Common myeloid progenitor, CD34-positive (primary cell): ENCODE measurements at regions not wholly inside any gene's neighbourhood (a gene's known extent, or its start where the extent isn't known, plus 50 kb on each side); places are given as distances from the start of the nearest gene placed in this dataset.

Source experiments
- CTCF ChIA-PET: fragments of 350-600 bp; sonication (Branson Sonifier 250); formaldehyde crosslinking; loops from one replicate; lab custom pipeline; 2021; ENCODE audit warnings: antibody characterized with exemption; lab: Charles Lee
- POLR2A ChIA-PET: fragments of 350-600 bp; sonication (Branson Sonifier 250); formaldehyde crosslinking; loops from one replicate; lab custom pipeline; 2021; ENCODE audit warnings: antibody characterized with exemption; lab: Charles Lee
- DNase-seq, 3 donors: peaks; one replicate each; pipeline versions ENCODE4 v3.0.0 to v3.0.0-alpha.2; 2013
- H3K27ac ChIP-seq, 2 experiments: 1 replicate in 1 of 2; 2 replicates in 1 of 2; pipeline ENCODE4 v1.7.0; 2013; ENCODE audit warnings: inconsistent platforms in 2 of 2, low read length in 2 of 2, mild to moderate bottlenecking in 2 of 2, low read depth in 1 of 2, moderate library complexity in 1 of 2; ENCODE audit not compliant: severe bottlenecking in 2 of 2, insufficient read depth in 1 of 2, poor library complexity in 1 of 2
- H3K27me3 ChIP-seq, 5 experiments: replicated peaks in 2 of 5; 1 replicate in 3 of 5; 2 replicates in 2 of 5; pipeline versions ENCODE4 v1.6.1 to v1.7.0; 2013; ENCODE audit warnings: low read length in 4 of 5, mild to moderate bottlenecking in 2 of 5, moderate library complexity in 2 of 5, inconsistent platforms in 1 of 5; ENCODE audit not compliant: insufficient read depth in 5 of 5, control insufficient read depth in 4 of 5
- H3K36me3 ChIP-seq, 4 experiments: 1 replicate in 2 of 4; 2 replicates in 2 of 4; pipeline versions ENCODE4 v1.6.1 to v1.7.0; 2013; ENCODE audit warnings: low read length in 3 of 4, control low read depth in 1 of 4, mild to moderate bottlenecking in 1 of 4; ENCODE audit not compliant: control insufficient read depth in 4 of 4, insufficient read depth in 4 of 4
- H3K4me1 ChIP-seq, 4 experiments: 1 replicate in 3 of 4; 2 replicates in 1 of 4; pipeline versions ENCODE4 v1.6.1 to v1.7.1; 2013; ENCODE audit warnings: low read length in 3 of 4, mild to moderate bottlenecking in 3 of 4, control low read depth in 1 of 4, inconsistent platforms in 1 of 4, moderate library complexity in 1 of 4; ENCODE audit not compliant: control insufficient read depth in 4 of 4, insufficient read depth in 4 of 4; ENCODE audit errors: control extremely low read depth in 1 of 4
- H3K4me3 ChIP-seq, 7 experiments: 1 replicate in 4 of 7; 2 replicates in 3 of 7; pipeline versions ENCODE4 v1.5.1 to v1.7.0; 2013; ENCODE audit warnings: mild to moderate bottlenecking in 7 of 7, low read length in 6 of 7, moderate library complexity in 6 of 7, inconsistent platforms in 2 of 7, low read depth in 2 of 7, control low read depth in 1 of 7; ENCODE audit not compliant: insufficient read depth in 4 of 7, control insufficient read depth in 1 of 7; ENCODE audit errors: extremely low read depth in 1 of 7
- H3K9me3 ChIP-seq, 5 experiments: 1 replicate in 4 of 5; 2 replicates in 1 of 5; pipeline versions ENCODE4 v1.6.1 to v1.7.1; 2013; ENCODE audit warnings: low read length in 4 of 5, mild to moderate bottlenecking in 2 of 5, inconsistent platforms in 1 of 5, low read depth in 1 of 5, moderate library complexity in 1 of 5; ENCODE audit not compliant: control insufficient read depth in 4 of 5, insufficient read depth in 2 of 5; ENCODE audit errors: control extremely low read depth in 1 of 5
- WGBS: methylation state at CpG from one replicate; pipeline ENCODE4 v1.1.5; 2013; ENCODE audit not compliant: insufficient coverage; 5-methylcytosine and 5-hydroxymethylcytosine counted together

- POLR2A ChIA-PET, result no interaction called here
- CTCF ChIA-PET, result no interaction called here
Observed at GRCh38 chr3:67774676-67775075, 120.3 kb upstream of the SUCLG2 start.

GRCh38 chr3:67765575-67765974, 111.2 kb upstream of the SUCLG2 start:
- H3K4me1 ChIP-seq, result no peaks in the 10 kb centered on the region
- no peaks in the 10 kb centered on the region for H3K36me3 ChIP-seq
- WGBS, result no CpG with 5 or more reads among the region's 2 CpGs
- H3K9me3 ChIP-seq, result peaks cover 0 to 7% (median 0%) of the 10 kb centered on the region in 5 experiments
- H3K4me3 ChIP-seq, result no peak overlapping the region
- no peak for DNase-seq
- no peak overlapping the region for H3K27ac ChIP-seq
- ChIA-PET CTCF (no interaction called here), POLR2A (no interaction called here)
- no peaks in the 10 kb centered on the region for H3K27me3 ChIP-seq

More at GRCh38 chr3:67774676-67775075, 120.3 kb upstream of the SUCLG2 start:
- Histone ChIP-seq H3K27ac (no peak overlapping the region), H3K27me3 (no peaks in the 10 kb centered on the region), H3K4me3 (no peak overlapping the region), H3K36me3 (no peaks in the 10 kb centered on the region), H3K4me1 (no peaks in the 10 kb centered on the region), H3K9me3 (peaks cover 0 to 3% (median 0%) of the 10 kb centered on the region in 5 experiments)
- no peak for DNase-seq
- 94% methylated on average over 7 of the region's 7 CpGs for WGBS

- Histone ChIP-seq H3K27me3 (no peaks in the 10 kb centered on the region), H3K27ac (no peak overlapping the region), H3K4me1 (no peaks in the 10 kb centered on the region), H3K9me3 (no peaks in the 10 kb centered on the region), H3K36me3 (no peaks in the 10 kb centered on the region), H3K4me3 (no peak overlapping the region)
- no CpG with 5 or more reads among the region's 1 CpG for WGBS
- CTCF ChIA-PET, result interaction anchor here (0.6 kb wide), 1 partner anchor 96 kb away, joined by 3 read pairs; no protein-coding TSS in a partner anchor
- POLR2A ChIA-PET, result no interaction called here
- DNase-seq, result no peak
Observed at GRCh38 chr3:67745296-67745695, 90.9 kb upstream of the SUCLG2 start.

GRCh38 chr3:67744699-67745098, 90.3 kb upstream of the SUCLG2 start:
- Histone ChIP-seq H3K36me3 (no peaks in the 10 kb centered on the region), H3K27ac (no peak overlapping the region), H3K4me3 (no peak overlapping the region), H3K9me3 (no peaks in the 10 kb centered on the region), H3K27me3 (no peaks in the 10 kb centered on the region), H3K4me1 (no peaks in the 10 kb centered on the region)
- DNase-seq, result no peak
- ChIA-PET POLR2A (no interaction called here), CTCF (no interaction called here)

GRCh38 chr3:67739851-67740250, 85.4 kb upstream of the SUCLG2 start:
- DNase-seq, result no peak
- Histone ChIP-seq H3K27me3 (peaks cover 0 to 3% (median 0%) of the 10 kb centered on the region in 5 experiments), H3K9me3 (no peaks in the 10 kb centered on the region), H3K4me3 (no peak overlapping the region), H3K27ac (no peak overlapping the region), H3K36me3 (no peaks in the 10 kb centered on the region), H3K4me1 (no peaks in the 10 kb centered on the region)
- ChIA-PET CTCF (no interaction called here), POLR2A (no interaction called here)

DNA sequence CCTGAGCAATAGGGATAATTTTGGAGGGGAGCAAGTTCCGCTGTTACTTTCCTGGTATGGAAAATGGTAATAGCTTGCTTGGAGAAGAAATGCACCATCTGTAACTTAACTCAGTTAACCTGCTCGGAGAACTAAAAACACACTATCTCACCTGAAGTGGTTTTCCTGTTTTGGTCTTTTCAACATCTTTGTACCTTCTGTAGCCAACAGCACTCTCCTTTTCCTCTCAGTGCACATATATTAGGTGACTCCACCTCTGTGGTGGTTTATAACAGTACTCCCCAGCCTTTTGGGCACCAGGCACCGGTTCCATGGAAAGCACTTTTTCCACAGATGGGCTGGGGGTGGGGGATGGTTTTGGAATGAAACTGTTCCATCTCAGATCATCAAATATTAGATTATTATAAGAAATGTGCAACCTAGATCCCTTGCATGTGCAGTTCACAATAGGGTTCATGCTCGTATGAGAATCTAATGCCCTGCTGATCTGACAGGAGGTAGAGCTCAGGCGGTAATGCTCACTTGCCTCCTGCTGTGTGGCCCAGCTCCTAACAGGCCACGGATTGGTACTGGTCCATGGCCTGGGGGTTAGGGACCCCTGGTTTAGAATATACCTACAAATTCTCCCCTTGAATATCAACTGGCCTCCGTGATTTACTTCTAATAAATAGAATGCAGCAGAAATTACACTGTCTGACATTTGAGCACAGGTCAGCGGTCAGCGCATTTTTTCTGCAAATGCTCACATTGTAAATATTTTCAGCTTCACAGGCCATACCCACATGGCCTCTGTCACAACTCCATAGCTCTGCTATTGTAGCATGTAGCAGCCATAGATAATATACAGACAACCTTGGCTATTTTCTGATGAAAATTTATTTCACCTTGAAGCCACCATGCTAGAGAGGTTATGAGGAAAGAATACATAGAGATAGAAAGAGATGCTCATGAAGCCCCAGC, 83.8 kb upstream of the SUCLG2 start:
- ChIA-PET POLR2A (no interaction called here), CTCF (no interaction called here)
- no peak for DNase-seq
- Histone ChIP-seq H3K9me3 (no peaks in the 10 kb centered on the region), H3K4me3 (no peak overlapping the region), H3K36me3 (no peaks in the 10 kb centered on the region), H3K27me3 (peaks cover 0 to 3% (median 0%) of the 10 kb centered on the region in 5 experiments), H3K27ac (no peak overlapping the region), H3K4me1 (no peaks in the 10 kb centered on the region)
- WGBS, result 84% methylated on average over 7 of the region's 9 CpGs

GRCh38 chr3:67737140-67737539, 82.7 kb upstream of the SUCLG2 start:
- no CpG with 5 or more reads among the region's 1 CpG for WGBS
- POLR2A ChIA-PET, result no interaction called here
- CTCF ChIA-PET, result no interaction called here

More at GRCh38 chr3:67737140-67737539, 82.7 kb upstream of the SUCLG2 start:
- Histone ChIP-seq H3K4me1 (no peaks in the 10 kb centered on the region), H3K36me3 (no peaks in the 10 kb centered on the region), H3K27ac (no peak overlapping the region), H3K27me3 (peaks cover 0 to 4% (median 0%) of the 10 kb centered on the region in 5 experiments), H3K9me3 (no peaks in the 10 kb centered on the region), H3K4me3 (no peak overlapping the region)
- DNase-seq, result no peak
